HL-60 (cell line): ENCODE measurements at regions not wholly inside any gene's neighbourhood (a gene's known extent, or its start where the extent isn't known, plus 50 kb on each side); places are given as distances from the start of the nearest gene placed in this dataset.

Source experiments
- CTCF ChIP-seq: IDR thresholded peaks from one replicate; pipeline ENCODE4 v1.5.1; 2011; ENCODE audit warnings: low read length, control low read depth, inconsistent platforms; ENCODE audit not compliant: insufficient read depth
- GABPA ChIP-seq: IDR thresholded peaks from 2 replicates; pipeline ENCODE4 v1.6.1; 2012; ENCODE audit warnings: low read depth
- POLR2AphosphoS5 ChIP-seq: IDR thresholded peaks from 2 replicates; pipeline ENCODE4 v1.6.1; 2012; ENCODE audit warnings: low read depth
- REST ChIP-seq: IDR thresholded peaks from 2 replicates; pipeline ENCODE4 v1.6.1; 2012; ENCODE audit warnings: low read depth; ENCODE audit not compliant: insufficient replicate concordance
- SPI1 ChIP-seq: IDR thresholded peaks from 2 replicates; pipeline ENCODE4 v1.6.1; 2012; ENCODE audit warnings: low read depth, mild to moderate bottlenecking, borderline replicate concordance

GRCh38 chr4:144356941-144357381 lies 216.4 kb upstream of the GYPA start:
- TF ChIP-seq CTCF (no peak), SPI1 (no peak), REST (no peak), POLR2AphosphoS5 (no peak), GABPA (no peak)
